ENCODE measurements at regions not wholly inside any gene's neighbourhood (a gene's known extent, or its start where the extent isn't known, plus 50 kb on each side); places are given as distances from the start of the nearest gene placed in this dataset.

DNA sequence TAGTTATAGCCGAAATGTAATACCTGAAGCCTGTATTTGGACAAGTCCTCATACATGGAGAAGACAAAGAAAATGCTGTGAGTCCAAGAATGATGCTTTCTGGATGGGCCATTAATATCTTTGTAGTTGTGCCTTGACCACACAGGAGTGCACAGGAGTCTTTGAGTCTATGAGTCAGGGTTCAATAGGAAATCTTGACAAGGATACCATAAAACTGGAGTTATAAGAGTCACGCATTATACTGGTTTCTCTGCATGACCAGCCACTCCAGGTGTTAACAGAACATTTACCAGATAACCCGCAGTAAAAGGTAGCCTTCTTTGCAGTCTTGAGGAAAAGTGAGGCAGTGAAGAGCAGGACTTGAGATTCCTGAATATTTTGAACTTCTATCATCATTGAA is 464.6 kb upstream of the PKN2 start:
- TF ChIP-seq, protein P1, sequence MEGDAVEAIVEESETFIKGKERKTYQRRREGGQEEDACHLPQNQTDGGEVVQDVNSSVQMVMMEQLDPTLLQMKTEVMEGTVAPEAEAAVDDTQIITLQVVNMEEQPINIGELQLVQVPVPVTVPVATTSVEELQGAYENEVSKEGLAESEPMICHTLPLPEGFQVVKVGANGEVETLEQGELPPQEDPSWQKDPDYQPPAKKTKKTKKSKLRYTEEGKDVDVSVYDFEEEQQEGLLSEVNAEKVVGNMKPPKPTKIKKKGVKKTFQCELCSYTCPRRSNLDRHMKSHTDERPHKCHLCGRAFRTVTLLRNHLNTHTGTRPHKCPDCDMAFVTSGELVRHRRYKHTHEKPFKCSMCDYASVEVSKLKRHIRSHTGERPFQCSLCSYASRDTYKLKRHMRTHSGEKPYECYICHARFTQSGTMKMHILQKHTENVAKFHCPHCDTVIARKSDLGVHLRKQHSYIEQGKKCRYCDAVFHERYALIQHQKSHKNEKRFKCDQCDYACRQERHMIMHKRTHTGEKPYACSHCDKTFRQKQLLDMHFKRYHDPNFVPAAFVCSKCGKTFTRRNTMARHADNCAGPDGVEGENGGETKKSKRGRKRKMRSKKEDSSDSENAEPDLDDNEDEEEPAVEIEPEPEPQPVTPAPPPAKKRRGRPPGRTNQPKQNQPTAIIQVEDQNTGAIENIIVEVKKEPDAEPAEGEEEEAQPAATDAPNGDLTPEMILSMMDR (IDR thresholded peaks at IDR 0.05; ENCODE audit: low read length) = no peak
- no peak for TF ChIP-seq EZH2 (IDR thresholded peaks at IDR 0.05; ENCODE audit: borderline replicate concordance, low read length)

Measured in OCI-LY1 (cell line).